Endothelial cell of umbilical vein (primary cell): ENCODE measurements at regions not wholly inside any gene's neighbourhood (a gene's known extent, or its start where the extent isn't known, plus 50 kb on each side); places are given as distances from the start of the nearest gene placed in this dataset.

Experiments used
- BruUV-seq: library from RNA; stranded (reverse); fragments of 400-500 nt; replicated peaks from 2 replicates; lab custom pipeline; 2021; lab: Mats Ljungman, UMichigan
- CTCF ChIA-PET: fragments of 300-600, 350-600 bp; sonication (Branson Sonifier 250); formaldehyde crosslinking; loops from one replicate; lab custom pipeline; 2021; ENCODE audit warnings: antibody characterized with exemption, inconsistent platforms; lab: Charles Lee
- POLR2A ChIA-PET: fragments of 300-600, 350-600 bp; sonication (Branson Sonifier 250); formaldehyde crosslinking; loops from one replicate; lab custom pipeline; 2021; ENCODE audit warnings: antibody characterized with exemption, inconsistent platforms; lab: Charles Lee
- DNase-seq: peaks from one replicate; pipeline ENCODE4 v3.0.0-alpha.2; 2011; ENCODE audit warnings: low read depth, low spot score
- FAIRE-seq: peaks from 2 replicates; lab custom pipeline; 2011; peaks lifted over from hg19 to GRCh38; lab: Jason Lieb, UNC
- H2AFZ ChIP-seq: 2 replicates; pipeline ENCODE4 v1.6.0; 2012; ENCODE audit warnings: low read depth, low read length, control low read depth, inconsistent platforms
- H3K27ac ChIP-seq: 2 replicates; pipeline ENCODE4 v1.5.1; 2011; ENCODE audit warnings: low read depth, mild to moderate bottlenecking, control low read depth, low read length, moderate library complexity; ENCODE audit not compliant: insufficient read depth
- H3K27me3 ChIP-seq, 2 experiments: 2 replicates each; pipeline versions ENCODE4 v1.6.0 to v1.6.1; 2011; ENCODE audit warnings: low read length in 2 of 2, mixed read lengths in 1 of 2; ENCODE audit not compliant: control insufficient read depth in 2 of 2, insufficient read depth in 2 of 2
- H3K36me3 ChIP-seq, 2 experiments: 2 replicates in 1 of 2; 3 replicates in 1 of 2; pipeline ENCODE4 v1.5.1; 2011; ENCODE audit warnings: low read length in 2 of 2, mild to moderate bottlenecking in 1 of 2, moderate library complexity in 1 of 2; ENCODE audit not compliant: control insufficient read depth in 2 of 2, insufficient read depth in 2 of 2; ENCODE audit errors: extremely low read depth in 1 of 2
- H3K4me1 ChIP-seq: 3 replicates; pipeline ENCODE4 v1.5.1; 2011; ENCODE audit warnings: mild to moderate bottlenecking, low read length; ENCODE audit not compliant: control insufficient read depth, insufficient read depth; ENCODE audit errors: extremely low read depth
- H3K4me2 ChIP-seq: 2 replicates; pipeline ENCODE4 v1.6.1; 2011; ENCODE audit warnings: low read length, control low read depth, mixed read lengths; ENCODE audit not compliant: insufficient read depth
- H3K4me3 ChIP-seq, 3 experiments: fragments of 200-600 bp in 1 of 3; sonication (generic), shearing (Covaris generic) in 1 of 3; replicated peaks in 1 of 3; 2 replicates each; pipeline ENCODE4 v1.5.1; 2011 to 2016; ENCODE audit warnings: control low read depth in 3 of 3, low read length in 3 of 3, mild to moderate bottlenecking in 2 of 3, inconsistent platforms in 1 of 3, low read depth in 1 of 3, moderate library complexity in 1 of 3; ENCODE audit not compliant: insufficient read depth in 1 of 3
- H3K79me2 ChIP-seq: 2 replicates; pipeline ENCODE4 v1.6.0; 2012; ENCODE audit warnings: low read length, inconsistent platforms; ENCODE audit not compliant: control insufficient read depth, insufficient read depth
- H3K9ac ChIP-seq: replicated peaks from 2 replicates; pipeline ENCODE3; 2011; ENCODE audit warnings: low read length, control low read depth; ENCODE audit not compliant: insufficient read depth; ENCODE audit errors: extremely low read depth
- H3K9me1 ChIP-seq: replicated peaks from 3 replicates; pipeline ENCODE4 v1.6.0; 2011; ENCODE audit warnings: mild to moderate bottlenecking, low read length; ENCODE audit not compliant: control insufficient read depth, insufficient read depth; ENCODE audit errors: extremely low read depth
- H3K9me3 ChIP-seq: replicated peaks from 2 replicates; pipeline ENCODE4 v1.5.1; 2012; ENCODE audit warnings: low read length, inconsistent platforms; ENCODE audit not compliant: control insufficient read depth, insufficient read depth
- H4K20me1 ChIP-seq: replicated peaks from 2 replicates; pipeline ENCODE3; 2011; ENCODE audit warnings: mild to moderate bottlenecking, low read length; ENCODE audit not compliant: control insufficient read depth, insufficient read depth; ENCODE audit errors: extremely low read depth
- EZH2 ChIP-seq: IDR thresholded peaks from 2 replicates; pipeline ENCODE4 v1.6.1; 2012; ENCODE audit warnings: borderline replicate concordance, low read depth, mild to moderate bottlenecking, moderate library complexity, low read length, inconsistent platforms; ENCODE audit not compliant: severe bottlenecking
- FOS ChIP-seq: IDR thresholded peaks from 2 replicates; pipeline ENCODE4 v1.6.1; 2011; ENCODE audit warnings: mild to moderate bottlenecking, low read length, moderate library complexity, borderline replicate concordance; ENCODE audit not compliant: insufficient read depth
- GATA2 ChIP-seq: IDR thresholded peaks from 2 replicates; pipeline ENCODE4 v1.7.0; 2011; ENCODE audit warnings: low read depth, mild to moderate bottlenecking, moderate library complexity, mixed read lengths, low read length; ENCODE audit not compliant: insufficient read length, insufficient read depth
- JUN ChIP-seq: IDR thresholded peaks from 2 replicates; pipeline ENCODE4 v1.6.1; 2011; ENCODE audit warnings: borderline replicate concordance, low read depth; ENCODE audit not compliant: insufficient read length, insufficient read depth
- MYC ChIP-seq: IDR thresholded peaks from one replicate; pipeline ENCODE4 v1.6.1; 2011; ENCODE audit warnings: mild to moderate bottlenecking, low read depth, low read length
- POLR2A ChIP-seq: IDR thresholded peaks from 2 replicates; pipeline ENCODE4 v1.6.1; 2012; ENCODE audit warnings: low read depth, mild to moderate bottlenecking, control low read depth, low read length
- POLR2AphosphoS5 ChIP-seq: IDR thresholded peaks from 2 replicates; pipeline ENCODE4 v1.6.1; 2012; ENCODE audit warnings: low read depth, mild to moderate bottlenecking, control low read depth, low read length, moderate library complexity; ENCODE audit not compliant: insufficient read depth
- dilution Hi-C: fragments of 300-500 bp; cut with MboI; formaldehyde crosslinking; loops from one replicate; pipeline ENCODE4 v1.15.0; 2019; ENCODE audit warnings: low sequenced_read_pairs; ENCODE audit not compliant: extremely low pct_ligation_motif_present
- intact Hi-C: fragments of 100-400 bp; cut with micrococcal nuclease; formaldehyde crosslinking; loops from one replicate; pipeline ENCODE4 v1.10.0; 2022
- TF ChIP-seq, protein P1 (sequence below): IDR thresholded peaks from 2 replicates; pipeline ENCODE4 v1.6.1; 2011; ENCODE audit not compliant: insufficient read depth, insufficient read length
- TF ChIP-seq, protein P2 (sequence below), 2 donors: IDR thresholded peaks; 1 replicate in 1 of 2; 2 replicates in 1 of 2; pipeline ENCODE4 v1.5.1; 2011; ENCODE audit warnings: low read length in 2 of 2, mild to moderate bottlenecking in 2 of 2, moderate library complexity in 2 of 2, control low read depth in 1 of 2, inconsistent platforms in 1 of 2, low read depth in 1 of 2; ENCODE audit not compliant: insufficient read depth in 1 of 2; ENCODE audit errors: extremely low read depth in 1 of 2

DNA sequence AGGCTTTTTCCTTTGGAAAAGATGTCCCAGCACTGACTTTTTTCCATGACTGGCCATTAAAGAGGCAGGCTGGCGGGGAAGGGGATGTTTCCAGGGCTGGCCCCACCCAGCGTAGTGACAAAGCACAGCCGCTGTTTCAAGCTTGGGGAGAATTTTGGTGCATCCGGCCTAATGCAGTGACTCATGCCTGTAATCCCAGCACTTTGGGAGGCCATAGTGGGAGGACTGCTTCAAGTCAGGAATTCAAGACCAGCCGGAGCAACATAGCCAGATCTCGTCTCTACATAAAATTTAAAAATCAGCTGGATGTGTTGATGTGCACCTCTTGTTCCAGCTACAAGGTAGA, 78.0 kb upstream of the SH3BP4 start:
- BruUV-seq: no TSS peak
- CTCF ChIA-PET: interaction anchor here (1.8 kb wide), 1 partner anchor 9 kb away, joined by 5 read pairs; no protein-coding TSS in a partner anchor
- Histone ChIP-seq H3K4me2 (no peak overlapping the region), H4K20me1 (no peaks in the 10 kb centered on the region), H2AFZ (no peak overlapping the region), H3K4me1 (no peaks in the 10 kb centered on the region), H3K4me3 (no peak overlapping the region), H3K36me3 (no peaks in the 10 kb centered on the region), H3K27me3 (peaks cover 0 to 5% of the 10 kb centered on the region in 2 experiments), H3K79me2 (no peaks in the 10 kb centered on the region), H3K9me1 (no peaks in the 10 kb centered on the region), H3K9ac (no peak overlapping the region), H3K27ac (no peak overlapping the region), H3K9me3 (no peaks in the 10 kb centered on the region)
- intact Hi-C loops: no loop called here
- dilution Hi-C loops: no loop called here
- DNase-seq (peak; percentile 35), FAIRE-seq (no peak)
- peak; percentile 5 for TF ChIP-seq JUN
- TF ChIP-seq GATA2: no peak
- POLR2A ChIA-PET: no interaction called here

DNA sequence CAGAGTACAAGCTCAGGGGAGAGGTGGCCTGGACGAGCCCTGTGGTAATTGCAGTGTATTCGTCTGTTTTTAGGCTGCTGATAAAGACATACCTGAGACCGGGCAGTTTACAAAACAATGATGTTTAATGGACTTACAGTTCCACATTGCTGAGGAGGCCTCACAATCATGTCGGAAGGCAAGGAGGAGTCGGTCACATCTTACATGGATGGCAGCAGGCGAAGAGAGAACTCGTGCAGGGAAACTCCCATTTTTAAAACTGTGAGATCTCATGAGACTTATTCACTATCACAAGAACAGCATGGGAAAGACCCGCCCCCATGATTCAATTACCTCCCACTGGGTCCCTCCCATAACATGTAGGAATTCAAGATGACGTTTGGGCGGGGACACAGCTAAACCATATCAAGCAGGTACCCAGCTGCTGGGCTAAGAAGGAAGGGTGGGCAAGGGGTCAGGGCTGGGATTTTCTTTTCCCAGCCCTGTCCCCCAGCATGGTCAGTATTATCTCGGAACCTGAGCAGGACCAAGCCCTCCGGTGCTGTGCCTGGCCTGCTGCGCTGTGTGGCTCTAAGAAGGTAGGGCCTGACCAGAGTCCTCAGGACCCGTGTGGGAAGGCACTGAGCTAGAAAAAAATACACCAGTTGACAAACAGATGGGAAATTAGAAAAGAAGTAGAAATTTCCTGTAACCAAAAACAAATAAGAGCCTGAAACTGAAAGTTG, 78.6 kb upstream of the SH3BP4 start:
- FAIRE-seq (no peak), DNase-seq (no peak)
- H4K20me1 ChIP-seq: no peaks in the 10 kb centered on the region
- CTCF ChIA-PET: interaction anchor here (1.8 kb wide), 1 partner anchor 9 kb away, joined by 5 read pairs; no protein-coding TSS in a partner anchor
- TSS peak; percentile 22 for BruUV-seq
- intact Hi-C loops (no loop called here), dilution Hi-C loops (no loop called here)
- no peaks in the 10 kb centered on the region for H3K36me3 ChIP-seq
- no peaks in the 10 kb centered on the region for H3K9me3 ChIP-seq
- H3K4me2 ChIP-seq: no peak overlapping the region
- H2AFZ ChIP-seq: no peak overlapping the region
- H3K9ac ChIP-seq: no peak overlapping the region
- peaks cover 0 to 5% of the 10 kb centered on the region in 2 experiments for H3K27me3 ChIP-seq
- POLR2A ChIA-PET: no interaction called here
- TF ChIP-seq EZH2 (no peak), GATA2 (no peak), FOS (no peak), JUN (no peak), MYC (no peak), POLR2A (no peak), POLR2AphosphoS5 (no peak)
- TF ChIP-seq, protein P1, sequence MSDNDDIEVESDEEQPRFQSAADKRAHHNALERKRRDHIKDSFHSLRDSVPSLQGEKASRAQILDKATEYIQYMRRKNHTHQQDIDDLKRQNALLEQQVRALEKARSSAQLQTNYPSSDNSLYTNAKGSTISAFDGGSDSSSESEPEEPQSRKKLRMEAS: no peak
- TF ChIP-seq, protein P2, sequence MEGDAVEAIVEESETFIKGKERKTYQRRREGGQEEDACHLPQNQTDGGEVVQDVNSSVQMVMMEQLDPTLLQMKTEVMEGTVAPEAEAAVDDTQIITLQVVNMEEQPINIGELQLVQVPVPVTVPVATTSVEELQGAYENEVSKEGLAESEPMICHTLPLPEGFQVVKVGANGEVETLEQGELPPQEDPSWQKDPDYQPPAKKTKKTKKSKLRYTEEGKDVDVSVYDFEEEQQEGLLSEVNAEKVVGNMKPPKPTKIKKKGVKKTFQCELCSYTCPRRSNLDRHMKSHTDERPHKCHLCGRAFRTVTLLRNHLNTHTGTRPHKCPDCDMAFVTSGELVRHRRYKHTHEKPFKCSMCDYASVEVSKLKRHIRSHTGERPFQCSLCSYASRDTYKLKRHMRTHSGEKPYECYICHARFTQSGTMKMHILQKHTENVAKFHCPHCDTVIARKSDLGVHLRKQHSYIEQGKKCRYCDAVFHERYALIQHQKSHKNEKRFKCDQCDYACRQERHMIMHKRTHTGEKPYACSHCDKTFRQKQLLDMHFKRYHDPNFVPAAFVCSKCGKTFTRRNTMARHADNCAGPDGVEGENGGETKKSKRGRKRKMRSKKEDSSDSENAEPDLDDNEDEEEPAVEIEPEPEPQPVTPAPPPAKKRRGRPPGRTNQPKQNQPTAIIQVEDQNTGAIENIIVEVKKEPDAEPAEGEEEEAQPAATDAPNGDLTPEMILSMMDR (IDR thresholded peaks at IDR 0.05; ENCODE audit: extremely low read depth in 1 of 2, insufficient read depth in 1 of 2, low read depth in 1 of 2, low read length in 2 of 2): no peak
- H3K4me3 ChIP-seq: no peak overlapping the region
- H3K27ac ChIP-seq: no peak overlapping the region
- H3K4me1 ChIP-seq: no peaks in the 10 kb centered on the region
- no peaks in the 10 kb centered on the region for H3K79me2 ChIP-seq
- H3K9me1 ChIP-seq: no peaks in the 10 kb centered on the region
